ENCODE measurements at regions not wholly inside any gene's neighbourhood (a gene's known extent, or its start where the extent isn't known, plus 50 kb on each side); places are given as distances from the start of the nearest gene placed in this dataset.

GRCh38 chr2:195319548-195320412, 337.2 kb upstream of the SLC39A10 start:
- Histone ChIP-seq H3K36me3 (ENCODE audit: control insufficient read depth in 2 of 2, insufficient read depth in 1 of 2, low read length in 2 of 2) (no peaks in the 10 kb centered on the region), H3K4me1 (ENCODE audit: control insufficient read depth, insufficient read depth, low read length) (no peaks in the 10 kb centered on the region), H3K4me3 (ENCODE audit: low read depth, low read length) (no peak overlapping the region), H3K9me3 (ENCODE audit: control insufficient read depth, insufficient read depth, low read depth, low read length) (no peaks in the 10 kb centered on the region), H3K27ac (ENCODE audit: extremely low read depth, low read depth, low read length) (no peak overlapping the region)
- no peak for TF ChIP-seq ZNF449 (tag by site-specific recombination; IDR thresholded peaks at IDR 0.05)
- TF ChIP-seq ZNF549 (tag by site-specific recombination; IDR thresholded peaks at IDR 0.05): no peak
- no peak for TF ChIP-seq ZNF114 (tag by site-specific recombination; IDR thresholded peaks at IDR 0.05)
- TF ChIP-seq PBX3 (CRISPR knock-in tag; IDR thresholded peaks at IDR 0.05): no peak
- TF ChIP-seq ZIC2 (tag by site-specific recombination; IDR thresholded peaks at IDR 0.05): no peak
- no peak for TF ChIP-seq ZNF26 (tag by site-specific recombination; IDR thresholded peaks at IDR 0.05)
- no peak for TF ChIP-seq ZNF366 (tag by site-specific recombination; conservative IDR thresholded peaks at IDR 0.05)
- no peak for TF ChIP-seq ZNF843 (tag by site-specific recombination; IDR thresholded peaks at IDR 0.05)
- TF ChIP-seq ZNF558 (tag by site-specific recombination; IDR thresholded peaks at IDR 0.05): no peak
- no peak for TF ChIP-seq ZNF302 (tag by site-specific recombination; IDR thresholded peaks at IDR 0.05; ENCODE audit: low read depth)
- TF ChIP-seq ZNF768 (tag by site-specific recombination; IDR thresholded peaks at IDR 0.05): no peak
- no peak for TF ChIP-seq HIC1 (tag by site-specific recombination; IDR thresholded peaks at IDR 0.05)
- TF ChIP-seq GLIS2 (tag by site-specific recombination; IDR thresholded peaks at IDR 0.05): no peak
- CTCF ChIA-PET: interaction anchor here (0.5 to 2.3 kb wide), 10 partner anchors 12 to 780 kb away, joined by 3 to 12 read pairs (median 4); no protein-coding TSS in a partner anchor
- POLR2A ChIA-PET: no interaction called here

GRCh38 chr2:195319112-195319460, 337.9 kb upstream of the SLC39A10 start:
- TF ChIP-seq ZFP69B (tag by site-specific recombination; IDR thresholded peaks at IDR 0.05) (no peak), ZNF549 (tag by site-specific recombination; IDR thresholded peaks at IDR 0.05) (no peak), ZNF266 (tag by site-specific recombination; IDR thresholded peaks at IDR 0.05; ENCODE audit: low read depth) (no peak), ZNF23 (tag by site-specific recombination; IDR thresholded peaks at IDR 0.05; ENCODE audit: borderline replicate concordance) (no peak), ZNF274 (IDR thresholded peaks at IDR 0.05; ENCODE audit: low read length) (no peak), ZNF274 (tag by site-specific recombination; IDR thresholded peaks at IDR 0.05; ENCODE audit: borderline replicate concordance) (no peak), ZNF639 (tag by site-specific recombination; IDR thresholded peaks at IDR 0.05) (no peak), ZNF391 (tag by site-specific recombination; IDR thresholded peaks at IDR 0.05; ENCODE audit: borderline replicate concordance, low read depth) (no peak), YY1 (tag by site-specific recombination; IDR thresholded peaks at IDR 0.05) (no peak), ELK4 (IDR thresholded peaks at IDR 0.05; ENCODE audit: borderline replicate concordance, low read depth, low read length) (no peak), KLF9 (tag by site-specific recombination; IDR thresholded peaks at IDR 0.05; ENCODE audit: low read depth) (no peak), ZNF174 (tag by site-specific recombination; IDR thresholded peaks at IDR 0.05) (no peak)
- H3K4me1 ChIP-seq (ENCODE audit: control insufficient read depth, insufficient read depth, low read length): no peaks in the 10 kb centered on the region
- H3K4me3 ChIP-seq (ENCODE audit: low read depth, low read length): no peak overlapping the region
- ChIA-PET POLR2A (no interaction called here), CTCF (interaction anchor here (0.5 to 2.3 kb wide), 9 partner anchors 11 to 780 kb away, joined by 3 to 12 read pairs (median 4); no protein-coding TSS in a partner anchor)
- H3K27ac ChIP-seq (ENCODE audit: extremely low read depth, low read depth, low read length): no peak overlapping the region
- no peaks in the 10 kb centered on the region for H3K36me3 ChIP-seq (ENCODE audit: control insufficient read depth in 2 of 2, insufficient read depth in 1 of 2, low read length in 2 of 2)
- H3K9me3 ChIP-seq (ENCODE audit: control insufficient read depth, insufficient read depth, low read depth, low read length): no peaks in the 10 kb centered on the region
